Stimulated activated effector memory CD8-positive, alpha-beta T cell treated with anti-CD3 and anti-CD28 coated beads, Interleukin-12 subunit alpha, Interleukin-12 subunit beta, amount 100 ng/mL, for 72 hours (primary cell): ENCODE measurements at regions not wholly inside any gene's neighbourhood (a gene's known extent, or its start where the extent isn't known, plus 50 kb on each side); places are given as distances from the start of the nearest gene placed in this dataset.

Experiments
- ATAC-seq: fragments of 150-1000 bp; cut with Tn5 transposase; 2 replicates; pipeline ENCODE4 v1.10.0; 2021
- DNase-seq, 2 donors: peaks; one replicate each; pipeline ENCODE4 v3.0.0; 2021 to 2022; ENCODE audit warnings: low spot score in 2 of 2
- H3K27ac Mint-ChIP-seq: one replicate; pipeline ENCODE4 v1.8.0; 2022; ENCODE audit warnings: mild to moderate bottlenecking, mixed read lengths
- H3K36me3 Mint-ChIP-seq: one replicate; pipeline ENCODE4 v1.8.0; 2022; ENCODE audit warnings: mild to moderate bottlenecking, mixed read lengths
- H3K4me1 Mint-ChIP-seq: one replicate; pipeline ENCODE4 v1.8.0; 2022; ENCODE audit warnings: mixed read lengths
- H3K4me3 Mint-ChIP-seq: one replicate; pipeline ENCODE4 v1.8.0; 2022; ENCODE audit warnings: mild to moderate bottlenecking, mixed read lengths
- H3K9me3 Mint-ChIP-seq: one replicate; pipeline ENCODE4 v1.8.0; 2022; ENCODE audit warnings: mixed read lengths

GRCh38 chr16:55272744-55273143 lies 51.3 kb upstream of the IRX6 start:
- Mint-ChIP-seq H3K4me3 (no peak overlapping the region), H3K9me3 (peaks cover 3% of the 10 kb centered on the region), H3K27ac (no peak overlapping the region), H3K4me1 (no peaks in the 10 kb centered on the region), H3K36me3 (no peaks in the 10 kb centered on the region)
- ATAC-seq (no peak), DNase-seq (no peak)

GRCh38 chr16:55273356-55273755 lies 50.6 kb upstream of the IRX6 start:
- H3K36me3 Mint-ChIP-seq = no peaks in the 10 kb centered on the region

GRCh38 chr16:55273959-55274358 lies 50.0 kb upstream of the IRX6 start:
- DNase-seq (no peak), ATAC-seq (no peak)
- Mint-ChIP-seq H3K9me3 (peaks cover 3% of the 10 kb centered on the region), H3K4me3 (no peak overlapping the region), H3K27ac (no peak overlapping the region), H3K4me1 (no peaks in the 10 kb centered on the region), H3K36me3 (no peaks in the 10 kb centered on the region)

More at GRCh38 chr16:55273356-55273755, 50.6 kb upstream of the IRX6 start:
- ATAC-seq = no peak
- Mint-ChIP-seq H3K9me3 (peaks cover 3% of the 10 kb centered on the region), H3K4me3 (no peak overlapping the region), H3K27ac (no peak overlapping the region), H3K4me1 (no peaks in the 10 kb centered on the region)
- DNase-seq = no peak
